GM21381 (cell line): ENCODE measurements at regions not wholly inside any gene's neighbourhood (a gene's known extent, or its start where the extent isn't known, plus 50 kb on each side); places are given as distances from the start of the nearest gene placed in this dataset.

Experiments
- ATAC-seq: cut with Tn5 transposase; IDR thresholded peaks from one replicate; pipeline ENCODE4 v1.9.1; 2021; ENCODE audit warnings: mild to moderate bottlenecking, moderate library complexity; ENCODE audit not compliant: unreplicated experiment

- no peak for ATAC-seq
These were observed 268.0 kb upstream of the ZMIZ1 start for GRCh38 chr10:78800535-78801320.

DNA sequence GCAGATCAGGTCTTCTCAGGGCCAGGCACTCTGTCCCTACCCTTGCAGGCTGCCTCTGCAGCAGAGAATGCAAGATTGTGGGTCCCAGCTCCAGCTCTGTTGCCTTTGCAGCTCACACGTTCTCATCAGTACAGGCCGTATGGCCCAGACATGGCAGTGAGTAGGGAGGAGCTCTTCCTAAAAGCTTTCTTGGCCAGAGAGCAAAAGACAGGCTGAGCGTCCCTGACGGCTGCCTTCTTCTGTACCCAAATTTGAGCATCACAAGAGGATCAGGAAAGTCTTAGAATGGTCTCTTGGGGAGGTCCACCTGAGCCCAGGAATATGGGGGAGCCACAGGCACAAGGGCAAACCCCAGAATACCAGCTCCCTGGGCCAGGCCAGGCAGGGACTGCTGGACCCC lies 266.3 kb upstream of the ZMIZ1 start:
- ATAC-seq, result no peak

DNA sequence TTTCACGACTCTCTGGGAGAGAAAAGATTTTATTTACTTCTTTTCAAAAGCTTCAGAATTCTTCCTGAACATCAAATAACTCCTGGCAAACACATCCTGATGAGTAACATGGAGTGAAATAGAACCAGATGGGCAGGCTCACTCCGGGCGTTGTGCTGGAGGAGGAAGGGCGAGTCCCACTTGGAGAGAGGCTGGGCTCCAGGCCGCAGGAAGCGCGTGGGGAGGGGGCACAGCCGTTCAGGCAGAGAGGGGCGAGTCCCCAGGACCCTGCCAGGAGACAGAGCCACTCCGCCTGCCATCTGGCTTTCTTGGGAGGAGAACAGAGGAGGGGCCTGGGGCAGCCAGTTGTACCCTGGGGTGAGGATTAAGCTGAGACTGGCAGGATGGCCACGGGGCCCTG lies 265.9 kb upstream of the ZMIZ1 start:
- no peak for ATAC-seq

GRCh38 chr10:78803710-78804109 lies 265.1 kb upstream of the ZMIZ1 start:
- no peak for ATAC-seq

DNA sequence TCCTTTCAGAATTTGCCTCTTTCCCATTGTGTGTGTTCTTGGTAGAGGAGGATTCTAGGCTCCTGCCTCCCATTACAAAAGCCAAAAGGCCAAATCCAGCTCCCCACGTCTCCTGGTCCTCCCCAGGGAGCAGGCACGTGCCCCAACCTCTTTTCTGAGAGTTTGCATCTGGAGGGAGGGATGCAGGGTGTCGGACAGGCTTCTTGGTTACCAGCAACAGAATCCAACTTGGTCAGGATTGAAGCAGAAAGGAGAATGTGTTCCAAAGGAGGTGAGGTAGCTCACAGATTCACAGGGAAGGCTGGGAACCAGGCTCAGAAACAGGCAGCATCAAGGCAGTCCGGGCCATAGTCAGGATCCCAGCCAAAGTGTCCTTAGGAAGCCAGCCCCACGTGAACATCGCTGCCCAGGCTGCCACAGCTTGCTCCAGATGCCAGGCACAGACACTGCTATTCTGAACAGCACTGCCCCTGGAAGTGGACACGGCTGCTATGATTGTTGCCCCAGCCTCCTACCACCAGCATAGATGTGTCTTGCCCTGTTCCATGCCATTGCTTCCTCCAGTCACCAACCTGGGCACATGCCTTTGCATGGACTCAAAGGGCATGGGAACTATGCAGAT lies 264.2 kb upstream of the ZMIZ1 start:
- ATAC-seq, result no peak

- no peak for ATAC-seq
These were observed 263.6 kb upstream of the ZMIZ1 start for GRCh38 chr10:78805176-78805575.

DNA sequence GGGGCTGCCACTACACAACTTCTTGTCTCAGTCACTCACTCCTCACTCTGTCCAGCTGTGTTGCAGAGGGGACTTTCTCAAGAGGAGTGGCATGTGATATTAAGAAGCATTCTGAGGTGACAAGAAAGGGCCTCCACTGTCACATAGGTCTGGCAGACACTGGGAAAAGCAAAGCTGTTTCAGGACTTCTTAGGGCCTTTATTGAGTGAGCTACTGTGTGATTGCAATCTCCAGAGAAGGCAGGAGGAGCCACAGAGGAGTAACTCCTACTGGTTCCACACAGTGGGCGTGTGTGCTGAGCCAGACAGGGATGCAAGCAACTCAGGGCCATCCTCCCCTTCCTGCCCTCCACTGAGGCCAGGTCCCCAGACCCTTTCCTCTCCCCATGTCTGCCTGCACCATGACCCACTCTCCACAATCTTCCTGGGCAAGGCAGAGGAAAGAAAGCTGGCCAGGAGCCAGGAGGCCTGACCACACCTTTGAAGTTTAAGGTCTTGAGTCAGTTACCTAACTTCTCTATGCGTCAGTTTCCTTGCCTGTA lies 262.0 kb upstream of the ZMIZ1 start:
- no peak for ATAC-seq

- no peak for ATAC-seq
These were observed 261.1 kb upstream of the ZMIZ1 start for GRCh38 chr10:78807504-78808203.

GRCh38 chr10:78808286-78808685 lies 260.5 kb upstream of the ZMIZ1 start:
- no peak for ATAC-seq

DNA sequence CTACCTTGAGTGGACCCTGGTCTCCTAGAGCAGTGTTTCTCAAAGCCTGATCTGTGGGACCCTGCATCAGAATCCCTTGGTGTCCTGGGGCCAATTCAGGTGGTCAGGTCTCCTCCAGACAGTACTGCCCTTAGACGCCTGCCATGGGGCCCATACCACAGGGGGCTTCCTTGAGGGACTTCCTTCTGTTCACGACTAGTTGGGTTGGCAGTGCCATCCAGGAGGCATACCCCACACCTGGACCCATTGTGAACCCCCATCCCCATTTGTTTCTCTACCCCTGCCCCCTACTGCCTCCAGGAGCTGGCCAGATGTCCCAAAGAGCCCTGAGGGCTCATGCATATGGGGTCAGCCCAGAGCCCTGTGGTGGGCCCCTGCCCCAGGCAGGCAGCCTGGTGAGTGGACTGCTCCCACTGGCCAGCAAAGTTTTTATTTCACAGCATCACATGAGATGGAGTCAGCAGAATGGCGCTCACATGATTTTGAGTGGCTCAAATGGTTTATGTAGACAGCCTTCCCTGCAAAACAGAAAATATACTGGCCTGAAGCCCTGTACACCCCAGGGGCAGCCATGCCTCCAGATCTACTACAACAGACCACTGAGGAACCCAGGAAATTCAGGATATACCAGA lies 259.9 kb upstream of the ZMIZ1 start:
- no peak for ATAC-seq

- no peak for ATAC-seq
These were observed 257.6 kb upstream of the ZMIZ1 start for GRCh38 chr10:78811174-78811573.

GRCh38 chr10:78812571-78813318 lies 256.0 kb upstream of the ZMIZ1 start:
- ATAC-seq, result no peak

- no peak for ATAC-seq
These were observed 255.2 kb upstream of the ZMIZ1 start for GRCh38 chr10:78813526-78813925.

DNA sequence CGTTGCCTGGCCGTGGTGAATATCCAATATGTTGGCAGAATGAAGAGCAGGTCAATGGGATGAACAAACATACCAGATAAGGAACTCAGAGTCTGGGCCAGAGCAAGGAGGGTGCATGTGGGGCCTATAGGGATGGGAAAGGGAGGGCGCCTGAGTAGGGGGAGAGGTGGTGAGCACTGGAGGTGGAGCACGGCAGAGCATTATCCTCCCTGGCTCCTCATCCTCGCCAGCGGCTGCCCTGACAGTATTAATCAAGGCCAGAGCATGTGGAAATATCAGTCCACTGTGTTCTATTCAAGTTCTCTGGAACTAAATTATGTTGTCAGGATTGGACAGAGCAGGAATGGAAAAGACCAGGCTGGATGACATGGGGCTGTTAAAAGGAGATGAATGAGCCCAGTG lies 254.8 kb upstream of the ZMIZ1 start:
- ATAC-seq, result no peak

GRCh38 chr10:78814407-78814806 lies 254.4 kb upstream of the ZMIZ1 start:
- no peak for ATAC-seq

DNA sequence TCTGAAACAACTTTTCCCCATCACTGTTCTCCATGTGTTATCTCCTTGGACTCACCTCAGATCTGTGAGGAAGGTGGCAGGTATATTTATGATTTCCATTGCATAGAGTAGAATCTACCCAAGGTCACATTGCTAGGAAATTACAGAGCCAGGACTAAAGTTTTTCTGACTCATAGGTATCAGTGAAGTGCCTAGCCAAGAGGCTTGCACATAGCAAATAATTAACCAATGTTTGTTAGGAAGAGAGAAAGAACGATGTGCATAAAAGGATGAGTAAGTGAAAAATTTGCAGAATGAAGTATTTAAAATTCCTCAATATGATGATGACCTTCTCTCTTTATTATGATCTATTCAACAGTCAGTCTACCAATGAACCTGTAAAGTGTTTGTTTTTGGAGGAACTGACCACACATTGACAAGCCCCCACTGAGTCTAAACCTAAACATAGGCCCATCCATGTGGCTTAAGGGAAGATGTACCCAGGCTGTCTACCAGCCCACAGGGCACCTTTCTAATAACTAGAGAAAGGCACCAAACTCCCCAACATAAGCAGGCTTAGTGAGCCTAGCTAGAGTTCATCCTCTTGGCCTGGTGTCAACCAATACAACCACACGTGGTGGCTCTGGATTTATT lies 252.9 kb upstream of the ZMIZ1 start:
- ATAC-seq, result no peak

- ATAC-seq, result no peak
These were observed 251.4 kb upstream of the ZMIZ1 start for GRCh38 chr10:78817361-78817760.

DNA sequence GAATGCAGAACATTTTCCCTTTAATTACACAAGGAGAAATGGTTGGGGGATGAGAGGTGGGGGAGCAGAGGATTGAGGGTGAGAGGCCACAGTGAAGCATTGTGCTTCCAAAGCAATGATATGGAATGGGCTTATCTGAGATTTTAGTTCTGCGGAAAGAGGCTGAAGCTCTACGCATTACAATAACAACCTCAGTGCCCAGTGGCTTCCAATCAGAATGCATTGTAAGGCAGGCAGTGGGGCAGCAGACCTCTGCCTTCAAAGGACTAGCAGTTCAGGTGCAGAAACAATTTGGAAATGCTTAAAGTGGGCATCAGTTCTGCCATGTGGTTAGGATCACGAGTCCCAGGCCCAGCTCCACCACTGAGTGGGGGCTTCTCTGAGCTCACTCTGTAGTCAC lies 251.0 kb upstream of the ZMIZ1 start:
- ATAC-seq, result no peak

GRCh38 chr10:78819361-78820006 lies 249.3 kb upstream of the ZMIZ1 start:
- no peak for ATAC-seq

- no peak for ATAC-seq
These were observed 248.8 kb upstream of the ZMIZ1 start for GRCh38 chr10:78820007-78820362.
